GM19467 (cell line): ENCODE measurements at regions not wholly inside any gene's neighbourhood (a gene's known extent, or its start where the extent isn't known, plus 50 kb on each side); places are given as distances from the start of the nearest gene placed in this dataset.

Experiments used
- ATAC-seq: cut with Tn5 transposase; IDR thresholded peaks from one replicate; pipeline ENCODE4 v1.9.1; 2021; ENCODE audit warnings: mild to moderate bottlenecking, moderate library complexity; ENCODE audit not compliant: unreplicated experiment

DNA sequence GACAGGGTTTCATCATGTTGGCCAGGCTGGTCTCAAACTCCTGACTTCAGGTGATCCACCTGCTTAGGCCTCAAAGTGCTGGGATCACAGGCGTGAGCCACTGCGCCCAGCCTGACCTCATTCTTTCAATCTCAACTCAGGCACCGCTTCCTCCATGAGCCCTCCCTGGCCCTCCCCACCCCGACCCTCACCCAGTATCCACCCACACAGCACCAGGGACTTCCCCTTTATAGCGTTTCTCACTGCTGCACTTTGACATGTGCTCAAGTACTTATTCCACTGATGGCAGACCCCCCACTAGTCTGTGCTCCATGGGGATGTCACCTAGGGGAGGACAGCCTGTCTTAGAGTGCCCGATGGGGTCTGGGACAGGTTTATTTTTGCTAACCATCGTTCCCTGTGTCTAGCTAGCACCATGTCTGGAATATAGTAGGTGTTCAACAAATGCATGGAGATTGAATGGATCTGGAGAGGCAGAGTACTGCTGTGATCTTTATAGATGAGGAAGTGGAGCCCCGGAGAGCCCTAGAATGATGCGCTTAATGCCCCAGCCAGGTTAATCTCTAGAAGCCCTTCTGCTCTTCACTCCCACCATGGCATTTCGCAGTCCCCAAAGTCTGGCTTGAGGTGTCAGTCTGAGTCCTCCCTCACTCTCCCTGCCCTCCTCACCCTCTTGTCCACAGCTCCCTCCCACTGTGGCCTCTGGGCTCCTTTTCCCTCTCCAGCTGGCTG, 258.8 kb downstream of the RPS24 start:
- no peak for ATAC-seq

DNA sequence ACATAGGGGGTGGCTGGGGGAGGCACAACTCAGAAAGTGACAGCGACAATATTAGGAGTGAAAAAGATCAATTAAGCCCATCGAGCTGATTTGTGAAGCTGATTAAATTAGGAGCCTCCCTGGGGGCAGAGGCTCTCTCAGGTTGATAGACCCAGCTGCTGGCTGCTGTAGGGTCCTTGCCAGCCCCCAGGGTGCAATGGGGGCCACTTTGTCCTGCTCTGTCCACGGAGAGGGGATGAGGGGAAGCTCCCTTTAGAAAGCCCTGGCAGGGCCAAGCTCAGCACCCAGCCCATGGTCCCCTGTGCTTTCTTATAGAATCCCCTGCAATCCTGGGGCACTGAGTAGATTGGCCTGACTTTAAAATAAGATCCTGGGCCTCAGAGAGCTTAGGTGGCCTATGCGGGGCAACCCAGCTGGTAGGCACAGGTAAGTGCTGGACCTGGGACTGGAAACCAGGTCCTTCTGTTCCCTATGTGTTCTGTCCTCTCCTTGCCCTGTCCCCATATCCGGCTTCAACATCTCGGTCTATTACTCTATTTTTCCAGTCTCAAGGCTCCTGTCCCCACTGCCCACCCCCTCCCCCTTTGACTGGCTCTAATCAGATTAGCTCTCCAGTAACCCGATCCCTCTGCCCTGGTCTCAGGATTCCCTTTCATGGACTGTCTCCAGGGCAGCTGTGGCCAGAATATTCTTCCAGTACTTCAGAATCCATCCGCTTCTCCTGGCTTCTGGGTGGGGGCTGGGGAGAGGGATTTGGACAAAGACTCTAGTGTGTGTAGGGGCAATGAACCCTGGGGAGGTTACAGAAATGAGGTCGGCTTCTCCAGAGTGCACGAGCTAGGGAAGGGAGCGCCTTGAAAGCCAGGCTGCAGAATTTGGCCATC, 259.6 kb downstream of the RPS24 start:
- ATAC-seq: no peak

DNA sequence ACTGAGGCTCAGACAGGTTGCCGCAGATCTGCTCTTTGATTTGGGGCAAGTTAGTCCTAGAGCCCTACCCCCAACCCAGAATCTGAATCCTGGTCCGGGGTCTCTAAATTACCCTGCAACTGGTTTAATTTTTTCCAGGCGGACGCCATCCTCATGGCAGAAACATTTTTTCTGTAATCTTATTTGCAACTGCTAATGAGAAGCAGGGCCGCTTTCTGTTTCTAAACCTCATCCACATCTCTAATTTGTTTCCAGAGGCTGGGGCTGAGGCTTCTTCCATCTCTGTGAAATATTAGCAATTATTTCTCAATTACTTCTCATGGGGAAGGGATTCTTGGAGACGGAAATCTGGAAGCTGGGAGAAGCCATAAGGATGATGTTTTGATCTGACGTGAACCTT, 261.6 kb downstream of the RPS24 start:
- ATAC-seq: no peak

DNA sequence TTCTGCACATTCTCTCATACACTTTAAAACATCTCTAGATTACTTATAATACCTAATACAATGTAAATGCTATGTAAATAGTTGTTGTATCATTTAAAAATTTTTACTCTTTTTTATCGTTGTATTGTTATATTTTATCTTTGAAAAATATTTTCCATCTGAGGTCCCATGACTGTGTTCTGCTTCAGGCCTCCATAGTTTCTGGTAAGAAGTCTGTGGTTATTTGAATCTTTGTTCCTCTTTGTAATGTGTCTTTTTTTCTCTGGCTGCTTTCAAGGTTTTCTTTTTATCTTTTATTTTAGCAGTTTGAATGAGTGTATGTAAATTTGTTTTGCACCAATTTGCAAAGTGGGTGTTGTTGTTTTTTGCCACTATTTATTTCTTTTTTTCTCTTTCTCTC, 263.1 kb downstream of the RPS24 start:
- no peak for ATAC-seq

DNA sequence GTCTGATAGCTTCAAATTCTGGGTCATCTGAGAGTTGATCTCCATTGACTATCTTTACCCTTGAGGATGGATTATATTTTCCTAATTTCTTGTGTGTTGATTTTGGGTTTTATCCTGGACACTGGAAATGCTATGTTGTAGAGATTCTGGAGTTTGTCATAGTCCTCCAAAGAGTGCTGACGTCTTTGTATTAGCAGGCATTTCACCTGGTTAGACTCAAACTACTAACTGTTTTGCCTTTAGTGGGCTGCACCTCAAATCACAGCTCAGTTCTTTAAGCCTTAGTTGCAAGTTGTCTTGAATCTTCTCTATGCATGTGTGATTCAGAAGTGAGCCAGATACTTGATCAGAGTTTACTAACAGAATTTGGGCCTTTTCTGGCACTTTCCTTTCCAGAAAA, 264.3 kb downstream of the RPS24 start:
- no peak for ATAC-seq

DNA sequence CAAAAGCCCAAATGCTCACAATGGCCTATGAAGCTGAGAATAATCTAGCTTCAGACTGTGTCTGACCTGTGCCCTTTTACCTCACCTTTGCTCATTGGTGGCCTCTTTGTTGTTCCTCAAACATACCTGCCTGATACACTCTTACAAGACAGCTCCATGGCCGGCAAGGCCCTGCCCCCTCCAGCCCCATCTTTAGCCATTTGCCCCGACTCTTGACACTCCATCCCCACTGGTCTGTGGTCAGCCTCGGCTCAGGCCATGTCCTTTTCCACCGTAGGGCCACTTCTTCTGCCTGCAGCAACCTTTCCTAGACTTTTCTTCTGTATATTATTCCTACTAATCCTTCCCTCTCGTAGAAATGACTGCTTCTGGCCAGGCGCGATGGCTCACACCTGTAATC, 265.2 kb downstream of the RPS24 start:
- no peak for ATAC-seq

DNA sequence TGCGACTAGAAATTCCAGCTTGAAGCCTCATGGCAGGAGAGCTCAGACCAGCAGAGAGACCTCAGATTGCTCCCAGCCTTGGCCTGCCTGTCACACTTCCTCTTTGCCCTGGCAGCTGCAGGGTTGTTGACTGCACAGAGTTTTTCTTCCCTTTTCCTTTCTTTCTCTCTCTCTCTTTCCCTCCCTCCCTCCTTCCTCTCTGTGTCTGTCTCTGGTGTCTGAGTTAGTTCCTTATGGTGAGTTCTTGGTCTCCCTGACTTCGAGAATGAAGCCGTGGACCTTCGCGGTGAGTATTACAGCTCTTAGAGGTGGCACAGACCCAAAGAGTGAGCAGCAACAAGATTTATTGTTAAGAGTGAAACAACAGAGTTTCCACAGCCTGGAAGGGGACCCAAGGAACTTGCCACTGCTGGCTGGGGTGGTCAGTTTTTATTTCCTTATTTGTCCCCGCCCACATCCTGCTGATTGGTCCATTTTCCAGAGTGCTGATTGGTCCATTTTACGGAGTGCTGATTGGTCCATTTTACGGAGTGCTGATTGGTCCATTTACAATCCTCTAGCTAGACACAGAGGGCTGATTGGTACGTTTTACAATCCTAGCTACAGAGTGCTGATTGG, 266.3 kb downstream of the RPS24 start:
- no peak for ATAC-seq

DNA sequence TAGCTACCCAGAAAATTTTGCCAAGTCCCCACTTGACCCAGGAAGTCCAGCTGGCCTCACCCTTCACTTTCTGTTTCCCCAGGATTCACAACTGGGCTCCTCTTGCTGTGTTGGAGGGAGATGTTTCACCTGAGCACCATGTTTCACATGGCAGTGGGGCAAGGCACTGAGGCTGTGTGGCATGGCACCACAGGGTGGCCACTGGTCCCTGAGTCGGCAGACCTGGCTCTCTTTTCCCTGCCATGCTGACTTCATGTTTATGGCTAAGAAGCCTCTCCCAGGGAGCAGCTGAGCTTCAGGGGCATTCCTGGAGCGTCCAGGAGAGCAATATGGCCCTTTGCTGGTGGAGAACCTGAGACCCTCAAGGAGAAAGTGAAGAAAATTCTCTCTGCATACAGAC, 266.9 kb downstream of the RPS24 start:
- no peak for ATAC-seq

DNA sequence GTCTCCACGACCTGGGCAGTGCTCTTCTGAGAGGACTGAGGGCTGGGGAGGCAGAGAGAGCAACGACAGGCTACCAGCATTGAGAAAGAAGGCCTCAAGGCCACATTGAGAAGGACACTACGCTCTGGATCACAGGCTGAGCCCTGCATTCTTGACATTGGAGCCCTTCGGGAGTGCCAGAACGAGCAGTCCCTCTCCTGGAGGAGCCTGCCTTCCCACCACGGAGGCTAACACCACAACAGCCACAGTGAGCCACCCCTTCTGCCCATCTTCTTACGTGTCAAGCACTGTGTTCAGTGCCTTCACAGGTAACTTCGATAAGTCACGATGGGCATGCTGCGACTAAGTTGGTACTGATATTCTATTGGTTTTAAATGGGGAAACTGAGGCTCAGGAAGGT, 267.8 kb downstream of the RPS24 start:
- ATAC-seq: no peak

DNA sequence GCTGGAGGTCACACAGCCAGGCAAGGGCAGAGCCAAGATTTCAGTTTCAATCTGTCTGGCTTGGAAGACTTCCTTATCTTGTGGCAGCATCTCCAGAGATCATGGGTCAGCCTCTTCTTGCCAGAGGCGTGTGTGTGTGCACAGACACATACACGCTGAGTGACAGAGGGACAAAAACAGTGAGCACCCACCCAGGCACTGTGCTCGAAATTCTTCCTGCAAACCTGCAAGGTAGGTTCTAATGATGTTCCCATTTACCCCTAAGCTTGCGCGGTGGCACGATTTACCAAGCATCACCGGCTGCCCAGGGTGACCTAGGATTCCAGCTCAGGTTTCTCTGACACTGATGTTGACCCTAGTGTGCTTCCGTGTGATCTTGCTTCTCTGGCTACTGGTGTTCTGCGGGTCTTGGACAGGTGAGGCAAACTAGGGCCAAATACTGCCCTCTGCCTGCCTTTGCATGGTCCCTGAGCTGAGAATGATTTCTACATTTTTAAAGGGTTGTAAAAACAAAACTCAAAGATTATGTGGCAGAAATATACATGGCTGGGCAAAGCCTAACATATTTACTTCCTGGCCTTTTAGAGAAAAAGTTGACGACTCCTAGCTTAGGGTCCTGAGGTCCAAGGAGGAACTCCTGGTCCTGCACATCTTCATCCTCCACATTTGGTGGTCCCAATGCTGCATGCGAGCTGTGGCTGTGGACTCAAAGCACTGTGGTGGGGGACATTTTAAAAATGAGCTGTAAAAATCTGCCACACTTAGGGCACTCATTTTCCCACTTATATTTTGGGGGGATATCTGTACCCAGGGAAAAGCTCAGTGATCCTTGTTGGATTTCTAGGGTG, 268.5 kb downstream of the RPS24 start:
- ATAC-seq: no peak

DNA sequence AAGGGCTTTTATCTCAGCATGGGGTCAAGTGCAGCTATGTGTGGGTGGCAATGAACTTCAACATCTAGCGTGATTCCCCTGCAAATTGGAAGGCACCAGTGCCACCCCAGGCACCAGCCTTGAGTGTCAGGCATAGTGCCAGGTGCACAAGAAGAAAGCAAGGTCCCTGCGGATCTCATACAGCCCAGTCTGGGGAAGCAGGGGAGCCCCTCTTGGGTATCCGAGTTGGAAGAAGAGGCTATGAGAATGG, 269.0 kb downstream of the RPS24 start:
- no peak for ATAC-seq

DNA sequence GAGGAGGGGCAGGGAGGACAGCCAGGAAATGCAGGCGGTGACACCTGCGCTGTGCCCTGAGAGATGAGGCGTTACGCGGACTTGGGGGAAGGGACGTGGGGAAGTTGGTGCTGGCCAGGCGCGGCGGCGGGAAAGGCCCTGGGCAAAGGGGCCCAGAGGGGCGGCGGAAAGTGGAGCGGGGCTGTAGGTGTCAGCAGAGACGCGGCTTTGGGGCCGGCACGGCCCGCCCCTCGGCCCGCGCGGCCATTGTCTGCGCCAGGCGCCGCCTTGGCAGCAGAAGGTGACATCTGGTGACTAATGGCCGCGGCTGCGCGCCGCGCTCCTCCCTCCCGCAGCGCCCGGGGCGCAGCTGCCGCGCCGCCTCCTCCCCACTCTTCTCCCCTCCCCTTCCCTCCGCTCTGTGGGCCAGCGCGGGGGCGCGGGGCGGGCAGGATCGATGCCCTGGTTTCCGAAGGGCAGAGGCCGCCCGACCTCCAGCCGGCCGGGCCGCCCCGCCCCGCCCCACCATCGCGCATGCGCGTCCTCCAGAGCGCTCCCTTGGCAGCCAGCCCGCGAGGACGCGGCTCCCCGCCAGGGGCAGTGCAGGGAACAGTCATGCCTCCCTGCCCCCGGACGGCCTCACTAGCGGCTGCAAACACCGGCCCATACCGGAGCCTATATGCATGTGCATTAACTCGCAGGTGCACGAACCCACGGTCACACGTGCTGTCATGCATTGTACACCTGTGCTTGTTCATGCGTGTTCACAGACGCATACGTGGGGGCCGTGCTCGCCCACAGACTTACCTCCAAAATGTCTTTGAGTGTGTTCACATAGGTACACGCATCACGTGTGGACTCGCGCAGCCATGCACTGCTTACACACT, 269.6 kb downstream of the RPS24 start:
- ATAC-seq: peak; percentile 89

DNA sequence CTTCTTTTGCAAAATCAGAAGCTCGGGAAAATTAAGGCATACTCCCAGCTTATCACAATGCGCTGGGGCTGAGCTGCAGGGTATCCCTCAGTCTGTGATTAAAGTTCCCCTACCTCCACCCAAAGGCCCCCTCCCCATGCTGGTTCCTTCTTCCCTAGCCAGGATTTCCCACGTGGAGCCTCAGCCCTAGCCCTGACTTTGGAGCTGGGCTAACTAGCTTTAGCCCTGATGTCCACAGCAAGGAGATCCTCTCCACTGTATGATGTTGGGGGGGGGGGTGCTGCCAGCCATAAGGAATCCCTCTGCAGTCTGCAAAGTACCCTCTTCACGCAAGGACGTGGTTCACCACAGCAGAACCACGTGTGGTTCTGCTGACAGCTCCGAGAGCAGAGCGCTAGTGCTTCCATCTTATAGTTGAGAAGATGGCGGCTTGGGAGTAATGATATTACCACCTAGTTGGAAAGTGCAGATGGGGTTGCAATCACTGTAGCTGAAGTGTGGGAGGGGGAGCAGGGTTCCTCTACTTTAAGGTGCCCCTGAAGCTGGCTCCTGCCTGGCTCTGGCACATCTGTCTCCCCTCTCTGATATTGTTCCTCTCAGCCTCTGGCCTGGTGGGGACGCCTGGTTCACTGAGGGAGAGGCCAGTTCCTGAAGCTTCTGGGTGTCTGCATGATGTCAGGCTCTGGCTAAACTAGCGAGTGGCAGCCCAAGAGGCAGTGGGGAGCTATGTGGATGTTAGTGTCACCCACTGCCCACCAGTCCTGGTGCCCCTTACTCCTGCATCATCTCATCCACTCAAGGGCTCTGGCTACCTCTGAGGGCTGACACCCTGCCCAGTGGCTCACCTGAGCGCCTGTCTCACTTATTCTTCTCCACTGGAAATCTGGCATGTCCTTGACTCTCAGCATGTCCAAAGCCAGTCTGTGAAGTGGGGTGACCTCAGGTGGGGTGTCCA, 270.7 kb downstream of the RPS24 start:
- ATAC-seq: no peak

DNA sequence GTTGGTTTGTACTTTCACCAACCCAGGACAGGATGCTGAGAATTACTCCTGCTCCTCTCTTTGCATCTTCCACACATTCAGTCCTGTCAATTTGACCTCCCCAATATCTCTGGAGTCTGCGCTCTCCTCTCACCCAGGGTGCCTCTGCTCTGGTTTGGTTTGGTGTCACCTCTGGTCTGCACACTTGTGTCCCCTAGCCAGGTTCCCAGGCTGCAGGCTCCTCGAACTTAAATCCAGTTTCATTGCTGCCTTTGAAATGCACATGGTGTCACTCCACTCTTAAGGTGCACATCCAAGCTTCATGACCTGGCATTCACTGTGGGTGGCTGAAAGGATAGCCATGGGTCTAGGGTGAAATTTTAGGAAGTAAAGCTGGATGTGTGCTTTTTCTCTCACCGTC, 271.6 kb downstream of the RPS24 start:
- ATAC-seq: no peak

DNA sequence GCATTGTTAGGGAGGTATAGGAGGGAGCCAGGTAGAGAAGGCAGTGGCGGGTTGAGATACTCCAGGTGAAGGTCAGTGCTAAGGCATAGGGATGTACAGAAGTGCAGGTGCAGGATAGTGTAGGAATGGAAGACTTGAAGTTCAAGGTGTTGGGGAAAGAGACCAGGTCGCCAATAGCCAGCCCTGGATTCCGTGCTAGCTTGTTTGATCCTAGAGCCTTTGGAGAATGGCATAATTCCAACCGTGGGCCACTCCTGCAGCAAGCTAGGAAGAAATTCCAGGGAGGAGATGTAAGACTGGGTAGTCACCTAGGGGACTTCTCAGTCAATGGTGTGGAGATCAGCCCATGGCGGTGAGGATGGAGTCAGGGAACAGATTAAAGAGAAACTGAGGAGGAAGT, 272.7 kb downstream of the RPS24 start:
- no peak for ATAC-seq

DNA sequence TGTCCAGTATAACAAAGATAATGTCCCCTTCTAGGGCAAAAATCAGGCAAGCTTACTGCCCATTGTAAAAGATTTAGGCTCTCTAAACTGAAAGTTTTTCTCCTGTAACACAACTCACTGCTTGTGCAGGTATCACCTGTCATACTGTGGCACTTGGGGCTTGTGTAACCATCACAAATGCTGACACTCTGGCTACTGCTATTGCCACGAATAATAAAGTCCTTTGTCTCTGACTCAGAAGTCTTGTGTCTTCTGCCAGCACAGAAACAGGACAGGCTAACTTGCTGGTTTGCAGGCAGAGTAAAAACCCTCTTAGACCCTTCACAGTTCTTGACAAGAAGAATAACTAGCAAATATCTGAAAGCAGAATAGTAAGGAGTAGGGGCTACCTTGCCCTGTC, 273.9 kb downstream of the RPS24 start:
- ATAC-seq: no peak

DNA sequence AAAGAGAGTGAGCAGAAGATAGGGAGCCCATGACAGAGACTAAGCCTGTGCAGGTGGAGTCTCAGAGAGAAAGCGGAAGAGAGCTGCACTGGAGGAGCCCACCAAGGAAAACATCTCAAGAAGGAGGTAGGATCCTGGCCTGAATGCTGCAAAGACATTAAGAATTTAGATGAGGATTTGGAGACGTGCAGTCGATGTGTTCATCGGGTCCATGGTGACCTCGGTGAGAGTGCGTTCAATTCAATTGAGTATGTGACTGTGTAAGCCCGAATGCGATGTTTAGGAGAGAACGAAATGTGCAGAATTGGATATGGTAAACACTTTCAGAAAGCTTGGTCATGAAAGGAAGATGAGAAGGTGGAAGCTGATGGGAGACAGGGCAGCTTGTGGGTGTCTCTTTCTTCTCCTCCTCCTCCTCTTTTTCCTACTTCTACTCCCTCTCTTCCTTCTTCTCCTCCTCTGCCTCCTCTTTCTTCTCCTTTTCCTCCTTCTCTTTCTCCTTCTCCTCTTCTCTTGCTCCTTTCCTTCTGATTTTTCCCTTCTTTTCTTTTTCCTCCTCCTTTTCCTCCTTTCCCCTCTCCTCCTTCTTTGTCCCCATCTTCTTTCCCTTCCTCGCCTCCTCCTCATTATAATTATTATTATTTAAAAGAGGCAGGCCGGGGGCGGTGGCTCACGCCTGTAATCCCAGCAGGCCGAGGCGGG, 276.0 kb downstream of the RPS24 start:
- no peak for ATAC-seq

DNA sequence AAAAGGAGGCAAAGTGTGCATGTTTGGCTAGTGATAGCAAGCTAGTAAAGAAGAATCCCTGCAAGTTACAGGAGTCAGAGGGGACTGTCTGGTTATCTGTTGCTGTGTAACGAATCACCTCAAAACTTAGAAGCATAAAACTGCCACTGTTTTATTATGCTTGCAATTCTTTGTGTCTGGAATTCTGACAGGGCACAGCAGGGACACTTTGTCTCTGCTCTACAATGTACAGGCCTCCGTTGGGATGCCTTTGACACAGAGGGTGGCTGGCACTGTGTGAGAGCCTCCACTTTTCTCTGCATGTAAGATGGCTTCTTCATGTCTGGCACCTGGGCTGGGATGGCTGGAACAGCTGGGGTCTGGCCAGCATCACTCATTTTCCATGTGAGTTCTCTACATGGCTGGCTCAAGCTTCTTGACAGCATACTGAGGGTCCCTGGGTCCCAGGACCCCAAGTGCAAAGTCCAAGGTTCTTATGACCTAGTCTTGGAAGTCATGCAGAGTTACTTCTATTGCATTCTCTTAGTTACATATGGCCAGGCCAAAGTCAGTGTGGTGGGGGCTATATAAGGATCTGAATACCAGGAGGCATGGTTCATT, 276.9 kb downstream of the RPS24 start:
- no peak for ATAC-seq
